HEK293 (cell line): ENCODE measurements at regions not wholly inside any gene's neighbourhood (a gene's known extent, or its start where the extent isn't known, plus 50 kb on each side); places are given as distances from the start of the nearest gene placed in this dataset.

Experiments used
- ZBTB1 ChIP-seq: fragments of 450-650 bp; formaldehyde crosslinking; IDR thresholded peaks from 2 replicates; pipeline ENCODE4 v1.5.1; 2016; ENCODE audit warnings: missing biosample characterization, missing genetic modification characterization
- ZNF132 ChIP-seq: fragments of 450-650 bp; formaldehyde crosslinking; IDR thresholded peaks from 2 replicates; pipeline ENCODE4 v1.5.1; 2017; ENCODE audit warnings: missing biosample characterization, missing genetic modification characterization, borderline replicate concordance
- ZNF175 ChIP-seq: fragments of 450-650 bp; formaldehyde crosslinking; IDR thresholded peaks from 2 replicates; pipeline ENCODE4 v1.5.1; 2016; ENCODE audit warnings: missing biosample characterization, missing genetic modification characterization
- ZNF184 ChIP-seq: fragments of 450-650 bp; IDR thresholded peaks from 2 replicates; pipeline ENCODE4 v1.5.1; 2018; ENCODE audit warnings: missing biosample characterization, mild to moderate bottlenecking, missing genetic modification characterization
- ZNF426 ChIP-seq: fragments of 450-650 bp; formaldehyde crosslinking; IDR thresholded peaks from 2 replicates; pipeline ENCODE4 v1.5.1; 2017; ENCODE audit warnings: missing biosample characterization, missing genetic modification characterization, mild to moderate bottlenecking, inconsistent platforms, moderate library complexity
- ZNF530 ChIP-seq: fragments of 450-650 bp; formaldehyde crosslinking; IDR thresholded peaks from 2 replicates; pipeline ENCODE4 v1.5.1; 2016; ENCODE audit warnings: low read depth, missing biosample characterization, missing genetic modification characterization
- TF ChIP-seq, protein P1 (sequence below): fragments of 450-650 bp; formaldehyde crosslinking; IDR thresholded peaks from 2 replicates; pipeline ENCODE4 v1.5.1; 2016; ENCODE audit warnings: missing biosample characterization, missing genetic modification characterization
- TF ChIP-seq, protein P2 (sequence below): fragments of 450-650 bp; formaldehyde crosslinking; IDR thresholded peaks from 2 replicates; pipeline ENCODE4 v1.5.1; 2017; ENCODE audit warnings: missing biosample characterization, missing genetic modification characterization
- TF ChIP-seq, protein P3 (sequence below): fragments of 450-650 bp; formaldehyde crosslinking; IDR thresholded peaks from 2 replicates; pipeline ENCODE4 v1.5.1; 2016; ENCODE audit warnings: missing biosample characterization, missing genetic modification characterization
- TF ChIP-seq, protein P4 (sequence below): fragments of 450-650 bp; formaldehyde crosslinking; IDR thresholded peaks from 2 replicates; pipeline ENCODE4 v1.5.1; 2016; ENCODE audit warnings: missing biosample characterization, missing genetic modification characterization
- TF ChIP-seq, protein P5 (sequence below): fragments of 450-650 bp; formaldehyde crosslinking; IDR thresholded peaks from 2 replicates; pipeline ENCODE4 v1.5.1; 2016; ENCODE audit warnings: missing biosample characterization, missing genetic modification characterization
- TF ChIP-seq, protein P6 (sequence below): fragments of 450-650 bp; formaldehyde crosslinking; conservative IDR thresholded peaks from 2 replicates; pipeline ENCODE4 v1.5.1; 2016; ENCODE audit warnings: low read depth, missing biosample characterization, missing genetic modification characterization

DNA sequence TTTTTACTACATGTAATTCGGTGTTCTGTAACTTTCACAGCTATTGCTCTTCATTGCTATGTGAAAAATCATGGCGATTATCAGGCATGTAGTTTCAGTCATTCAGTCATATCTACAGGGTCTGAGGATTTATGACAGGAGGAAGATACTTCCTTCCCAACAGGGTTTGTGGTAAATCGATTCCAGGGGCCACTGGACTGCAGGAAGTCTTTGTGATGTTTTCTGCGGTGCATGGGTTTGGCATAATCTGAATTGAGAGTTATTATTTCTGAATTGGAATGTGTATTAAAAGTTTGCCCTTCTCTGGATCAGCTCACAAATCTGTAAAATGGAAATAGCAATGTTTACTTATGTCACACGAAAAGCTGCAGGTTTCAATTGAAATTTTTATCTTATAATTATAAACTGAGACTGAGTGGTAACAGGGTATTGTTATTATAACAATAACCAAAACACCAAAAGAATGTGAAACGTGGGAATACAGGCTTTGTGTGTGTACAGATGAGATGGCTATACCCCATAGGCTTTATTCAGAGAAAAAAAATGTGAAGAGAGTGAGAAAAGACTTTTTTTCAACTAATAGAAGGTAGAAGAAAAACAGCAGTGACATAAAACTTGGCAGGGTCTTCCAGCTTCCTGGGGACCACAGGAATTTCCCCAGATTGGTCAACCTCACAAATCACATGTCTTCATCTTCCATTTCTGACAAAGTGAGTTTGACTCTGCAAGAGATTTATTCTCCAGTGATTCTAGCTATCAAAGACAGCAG is 307.7 kb upstream of the NFE2L3 start:
- TF ChIP-seq, protein P1, sequence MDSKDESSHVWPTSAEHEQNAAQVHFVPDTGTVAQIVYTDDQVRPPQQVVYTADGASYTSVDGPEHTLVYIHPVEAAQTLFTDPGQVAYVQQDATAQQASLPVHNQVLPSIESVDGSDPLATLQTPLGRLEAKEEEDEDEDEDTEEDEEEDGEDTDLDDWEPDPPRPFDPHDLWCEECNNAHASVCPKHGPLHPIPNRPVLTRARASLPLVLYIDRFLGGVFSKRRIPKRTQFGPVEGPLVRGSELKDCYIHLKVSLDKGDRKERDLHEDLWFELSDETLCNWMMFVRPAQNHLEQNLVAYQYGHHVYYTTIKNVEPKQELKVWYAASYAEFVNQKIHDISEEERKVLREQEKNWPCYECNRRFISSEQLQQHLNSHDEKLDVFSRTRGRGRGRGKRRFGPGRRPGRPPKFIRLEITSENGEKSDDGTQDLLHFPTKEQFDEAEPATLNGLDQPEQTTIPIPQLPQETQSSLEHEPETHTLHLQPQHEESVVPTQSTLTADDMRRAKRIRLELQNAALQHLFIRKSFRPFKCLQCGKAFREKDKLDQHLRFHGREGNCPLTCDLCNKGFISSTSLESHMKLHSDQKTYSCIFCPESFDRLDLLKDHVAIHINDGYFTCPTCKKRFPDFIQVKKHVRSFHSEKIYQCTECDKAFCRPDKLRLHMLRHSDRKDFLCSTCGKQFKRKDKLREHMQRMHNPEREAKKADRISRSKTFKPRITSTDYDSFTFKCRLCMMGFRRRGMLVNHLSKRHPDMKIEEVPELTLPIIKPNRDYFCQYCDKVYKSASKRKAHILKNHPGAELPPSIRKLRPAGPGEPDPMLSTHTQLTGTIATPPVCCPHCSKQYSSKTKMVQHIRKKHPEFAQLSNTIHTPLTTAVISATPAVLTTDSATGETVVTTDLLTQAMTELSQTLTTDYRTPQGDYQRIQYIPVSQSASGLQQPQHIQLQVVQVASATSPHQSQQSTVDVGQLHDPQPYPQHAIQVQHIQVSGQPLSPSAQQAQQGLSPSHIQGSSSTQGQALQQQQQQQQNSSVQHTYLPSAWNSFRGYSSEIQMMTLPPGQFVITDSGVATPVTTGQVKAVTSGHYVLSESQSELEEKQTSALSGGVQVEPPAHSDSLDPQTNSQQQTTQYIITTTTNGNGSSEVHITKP (tag by site-specific recombination), result no peak
- TF ChIP-seq ZNF175 (tag by site-specific recombination) (no peak), ZBTB1 (no peak), ZNF132 (tag by site-specific recombination) (no peak), ZNF530 (no peak), ZNF184 (tag by site-specific recombination) (no peak), ZNF426 (tag by site-specific recombination) (no peak)
- TF ChIP-seq, protein P2, sequence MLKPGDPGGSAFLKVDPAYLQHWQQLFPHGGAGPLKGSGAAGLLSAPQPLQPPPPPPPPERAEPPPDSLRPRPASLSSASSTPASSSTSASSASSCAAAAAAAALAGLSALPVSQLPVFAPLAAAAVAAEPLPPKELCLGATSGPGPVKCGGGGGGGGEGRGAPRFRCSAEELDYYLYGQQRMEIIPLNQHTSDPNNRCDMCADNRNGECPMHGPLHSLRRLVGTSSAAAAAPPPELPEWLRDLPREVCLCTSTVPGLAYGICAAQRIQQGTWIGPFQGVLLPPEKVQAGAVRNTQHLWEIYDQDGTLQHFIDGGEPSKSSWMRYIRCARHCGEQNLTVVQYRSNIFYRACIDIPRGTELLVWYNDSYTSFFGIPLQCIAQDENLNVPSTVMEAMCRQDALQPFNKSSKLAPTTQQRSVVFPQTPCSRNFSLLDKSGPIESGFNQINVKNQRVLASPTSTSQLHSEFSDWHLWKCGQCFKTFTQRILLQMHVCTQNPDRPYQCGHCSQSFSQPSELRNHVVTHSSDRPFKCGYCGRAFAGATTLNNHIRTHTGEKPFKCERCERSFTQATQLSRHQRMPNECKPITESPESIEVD, result no peak
- TF ChIP-seq, protein P3, sequence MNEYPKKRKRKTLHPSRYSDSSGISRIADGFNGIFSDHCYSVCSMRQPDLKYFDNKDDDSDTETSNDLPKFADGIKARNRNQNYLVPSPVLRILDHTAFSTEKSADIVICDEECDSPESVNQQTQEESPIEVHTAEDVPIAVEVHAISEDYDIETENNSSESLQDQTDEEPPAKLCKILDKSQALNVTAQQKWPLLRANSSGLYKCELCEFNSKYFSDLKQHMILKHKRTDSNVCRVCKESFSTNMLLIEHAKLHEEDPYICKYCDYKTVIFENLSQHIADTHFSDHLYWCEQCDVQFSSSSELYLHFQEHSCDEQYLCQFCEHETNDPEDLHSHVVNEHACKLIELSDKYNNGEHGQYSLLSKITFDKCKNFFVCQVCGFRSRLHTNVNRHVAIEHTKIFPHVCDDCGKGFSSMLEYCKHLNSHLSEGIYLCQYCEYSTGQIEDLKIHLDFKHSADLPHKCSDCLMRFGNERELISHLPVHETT, result no peak
- TF ChIP-seq, protein P4, sequence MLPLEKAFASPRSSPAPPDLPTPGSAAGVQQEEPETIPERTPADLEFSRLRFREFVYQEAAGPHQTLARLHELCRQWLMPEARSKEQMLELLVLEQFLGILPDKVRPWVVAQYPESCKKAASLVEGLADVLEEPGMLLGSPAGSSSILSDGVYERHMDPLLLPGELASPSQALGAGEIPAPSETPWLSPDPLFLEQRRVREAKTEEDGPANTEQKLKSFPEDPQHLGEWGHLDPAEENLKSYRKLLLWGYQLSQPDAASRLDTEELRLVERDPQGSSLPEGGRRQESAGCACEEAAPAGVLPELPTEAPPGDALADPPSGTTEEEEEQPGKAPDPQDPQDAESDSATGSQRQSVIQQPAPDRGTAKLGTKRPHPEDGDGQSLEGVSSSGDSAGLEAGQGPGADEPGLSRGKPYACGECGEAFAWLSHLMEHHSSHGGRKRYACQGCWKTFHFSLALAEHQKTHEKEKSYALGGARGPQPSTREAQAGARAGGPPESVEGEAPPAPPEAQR, result no peak
- TF ChIP-seq, protein P5, sequence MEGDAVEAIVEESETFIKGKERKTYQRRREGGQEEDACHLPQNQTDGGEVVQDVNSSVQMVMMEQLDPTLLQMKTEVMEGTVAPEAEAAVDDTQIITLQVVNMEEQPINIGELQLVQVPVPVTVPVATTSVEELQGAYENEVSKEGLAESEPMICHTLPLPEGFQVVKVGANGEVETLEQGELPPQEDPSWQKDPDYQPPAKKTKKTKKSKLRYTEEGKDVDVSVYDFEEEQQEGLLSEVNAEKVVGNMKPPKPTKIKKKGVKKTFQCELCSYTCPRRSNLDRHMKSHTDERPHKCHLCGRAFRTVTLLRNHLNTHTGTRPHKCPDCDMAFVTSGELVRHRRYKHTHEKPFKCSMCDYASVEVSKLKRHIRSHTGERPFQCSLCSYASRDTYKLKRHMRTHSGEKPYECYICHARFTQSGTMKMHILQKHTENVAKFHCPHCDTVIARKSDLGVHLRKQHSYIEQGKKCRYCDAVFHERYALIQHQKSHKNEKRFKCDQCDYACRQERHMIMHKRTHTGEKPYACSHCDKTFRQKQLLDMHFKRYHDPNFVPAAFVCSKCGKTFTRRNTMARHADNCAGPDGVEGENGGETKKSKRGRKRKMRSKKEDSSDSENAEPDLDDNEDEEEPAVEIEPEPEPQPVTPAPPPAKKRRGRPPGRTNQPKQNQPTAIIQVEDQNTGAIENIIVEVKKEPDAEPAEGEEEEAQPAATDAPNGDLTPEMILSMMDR, result no peak
- TF ChIP-seq, protein P6, sequence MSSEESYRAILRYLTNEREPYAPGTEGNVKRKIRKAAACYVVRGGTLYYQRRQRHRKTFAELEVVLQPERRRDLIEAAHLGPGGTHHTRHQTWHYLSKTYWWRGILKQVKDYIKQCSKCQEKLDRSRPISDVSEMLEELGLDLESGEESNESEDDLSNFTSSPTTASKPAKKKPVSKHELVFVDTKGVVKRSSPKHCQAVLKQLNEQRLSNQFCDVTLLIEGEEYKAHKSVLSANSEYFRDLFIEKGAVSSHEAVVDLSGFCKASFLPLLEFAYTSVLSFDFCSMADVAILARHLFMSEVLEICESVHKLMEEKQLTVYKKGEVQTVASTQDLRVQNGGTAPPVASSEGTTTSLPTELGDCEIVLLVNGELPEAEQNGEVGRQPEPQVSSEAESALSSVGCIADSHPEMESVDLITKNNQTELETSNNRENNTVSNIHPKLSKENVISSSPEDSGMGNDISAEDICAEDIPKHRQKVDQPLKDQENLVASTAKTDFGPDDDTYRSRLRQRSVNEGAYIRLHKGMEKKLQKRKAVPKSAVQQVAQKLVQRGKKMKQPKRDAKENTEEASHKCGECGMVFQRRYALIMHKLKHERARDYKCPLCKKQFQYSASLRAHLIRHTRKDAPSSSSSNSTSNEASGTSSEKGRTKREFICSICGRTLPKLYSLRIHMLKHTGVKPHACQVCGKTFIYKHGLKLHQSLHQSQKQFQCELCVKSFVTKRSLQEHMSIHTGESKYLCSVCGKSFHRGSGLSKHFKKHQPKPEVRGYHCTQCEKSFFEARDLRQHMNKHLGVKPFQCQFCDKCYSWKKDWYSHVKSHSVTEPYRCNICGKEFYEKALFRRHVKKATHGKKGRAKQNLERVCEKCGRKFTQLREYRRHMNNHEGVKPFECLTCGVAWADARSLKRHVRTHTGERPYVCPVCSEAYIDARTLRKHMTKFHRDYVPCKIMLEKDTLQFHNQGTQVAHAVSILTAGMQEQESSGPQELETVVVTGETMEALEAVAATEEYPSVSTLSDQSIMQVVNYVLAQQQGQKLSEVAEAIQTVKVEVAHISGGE (tag by site-specific recombination), result no peak
